Heart left ventricle (tissue), 13 donors: ENCODE measurements at regions not wholly inside any gene's neighbourhood (a gene's known extent, or its start where the extent isn't known, plus 50 kb on each side); places are given as distances from the start of the nearest gene placed in this dataset.

Experiments used
- CTCF ChIP-seq, 12 donors: fragments of 200-600 bp; sonication (generic) in 4 of 12; IDR thresholded peaks; one replicate each; pipeline versions ENCODE4 v1.5.0 to v1.8.0; 2018 to 2022; ENCODE audit warnings: antibody characterized with exemption in 12 of 12, mild to moderate bottlenecking in 5 of 12
- POLR2A ChIP-seq, 2 donors: fragments of 450-650 bp; IDR thresholded peaks; one replicate each; pipeline ENCODE4 v1.6.1; 2017; ENCODE audit warnings: antibody characterized with exemption in 2 of 2, mild to moderate bottlenecking in 2 of 2, moderate library complexity in 2 of 2
- donor health status: ischemic (EF 13 %, LVEDD 7.1; RV severe dilation, severe dysfunction).
- donor health status: DM: no; HTN: yes; CAD: no.
- donor health status: DM: no; HTN: no; CAD: no.
- donor health status: ischemic (EF 25% LVEDD 6.9; RV normal size, moderate dysfunction).
- donor health status: ischemic (EF 25% LVEDD 5.7; RV mildly dilated, moderate dysfunction).
- donor health status: ischemic (EF 35%, LVEDD 5.7; RV mildly dilated, moderate dysfunction).
- donor health status: nonischemic (EF 11% LVEDD 7.7; RV severe dilation, severe dysfunction).
- donor health status: DM: yes; HTN: yes; CAD: no.
- donor health status: PGD.
- donor health status: ischemic (EF 29% LVEDD 5.4; RV normal size, mild dysfunction).
- donor health status: nonischemic (EF 23%, LVEDD 6.1; RV moderate dilation, normal function).

DNA sequence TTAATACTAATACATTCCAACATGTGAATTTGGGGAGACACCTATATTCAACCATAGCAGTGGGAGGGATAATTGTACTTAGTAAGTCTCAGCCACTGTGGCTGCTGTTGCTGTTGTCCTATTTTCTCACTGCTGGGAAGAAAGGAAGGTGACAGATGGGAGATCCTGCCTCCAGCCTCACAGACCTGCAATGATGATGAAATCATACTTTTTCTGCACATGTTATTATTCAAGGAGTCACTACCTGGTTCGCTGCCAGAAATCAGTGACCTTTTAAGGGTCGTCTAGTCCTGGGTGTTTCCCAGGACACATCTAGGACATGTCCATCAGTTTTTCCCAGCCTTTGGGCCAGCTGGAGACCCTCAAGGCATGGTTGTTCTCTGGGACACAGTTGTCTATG is 106.2 kb upstream of the RPH3A start:
- no peak for TF ChIP-seq CTCF (IDR thresholded peaks at IDR 0.05)
- TF ChIP-seq POLR2A (IDR thresholded peaks at IDR 0.05) = no peak
